SKM-1 treated with dmso at 0.1 percent for 144 hours (cell line): ENCODE measurements at regions not wholly inside any gene's neighbourhood (a gene's known extent, or its start where the extent isn't known, plus 50 kb on each side); places are given as distances from the start of the nearest gene placed in this dataset.

Experiments
- DNase-seq: peaks from one replicate; lab custom pipeline; 2025; ENCODE audit not compliant: unreplicated experiment; lab: John Stamatoyannopoulos, UW

DNA sequence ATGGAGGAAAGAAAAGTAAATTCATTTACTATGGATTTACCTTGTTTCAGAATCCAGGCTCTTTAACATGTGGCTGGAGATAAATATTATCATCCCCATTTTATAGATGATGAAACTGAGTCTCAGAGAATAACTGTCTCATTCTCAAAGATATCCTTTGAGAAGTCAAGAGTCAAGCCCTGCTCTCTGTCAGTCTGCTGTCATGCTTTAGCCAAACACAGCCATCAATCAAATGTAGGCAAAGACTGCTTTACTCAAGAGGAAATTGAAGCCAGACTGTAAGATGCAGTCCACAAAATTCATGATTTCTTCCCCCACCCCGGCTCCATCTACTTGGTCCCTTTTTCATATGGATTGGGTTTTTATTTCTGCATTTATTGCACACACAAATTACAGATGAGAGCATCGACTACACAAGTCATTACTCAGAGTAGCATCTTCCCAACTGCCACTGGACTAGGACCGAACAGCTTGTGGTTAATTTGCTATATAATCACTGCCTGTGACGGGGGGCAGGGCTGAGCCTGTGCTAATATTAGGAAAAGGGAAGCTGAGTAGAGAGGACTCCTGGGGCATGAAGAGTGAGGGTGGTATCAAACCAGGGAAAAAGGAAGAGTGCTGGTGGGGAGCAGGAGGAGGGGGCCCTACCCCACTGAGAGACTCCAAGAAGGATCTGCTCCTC is 102.7 kb upstream of the TOP1 start:
- no peak for DNase-seq

GRCh38 chr20:40926928-40927327 is 101.7 kb upstream of the TOP1 start:
- DNase-seq = no peak

DNA sequence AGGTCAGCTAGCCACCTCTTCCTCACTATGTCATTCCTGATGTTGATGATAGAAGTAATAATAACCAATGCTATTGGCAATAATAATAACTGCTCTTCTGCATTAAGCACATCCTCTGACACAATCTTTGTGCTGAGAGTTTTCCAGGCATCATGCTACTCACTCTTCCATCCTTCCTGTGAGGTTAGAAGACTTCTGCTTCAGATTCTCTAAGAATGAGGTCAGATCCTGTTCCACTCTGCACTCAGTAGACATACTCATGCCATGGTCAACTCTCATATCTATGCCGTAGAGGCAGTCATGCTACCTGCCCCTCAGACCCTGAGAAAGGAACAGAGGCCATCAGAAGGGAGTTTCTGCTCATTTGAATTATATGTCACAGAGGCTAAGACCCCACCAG is 98.1 kb upstream of the TOP1 start:
- no peak for DNase-seq

GRCh38 chr20:40931410-40932044 is 97.1 kb upstream of the TOP1 start:
- no peak for DNase-seq

DNA sequence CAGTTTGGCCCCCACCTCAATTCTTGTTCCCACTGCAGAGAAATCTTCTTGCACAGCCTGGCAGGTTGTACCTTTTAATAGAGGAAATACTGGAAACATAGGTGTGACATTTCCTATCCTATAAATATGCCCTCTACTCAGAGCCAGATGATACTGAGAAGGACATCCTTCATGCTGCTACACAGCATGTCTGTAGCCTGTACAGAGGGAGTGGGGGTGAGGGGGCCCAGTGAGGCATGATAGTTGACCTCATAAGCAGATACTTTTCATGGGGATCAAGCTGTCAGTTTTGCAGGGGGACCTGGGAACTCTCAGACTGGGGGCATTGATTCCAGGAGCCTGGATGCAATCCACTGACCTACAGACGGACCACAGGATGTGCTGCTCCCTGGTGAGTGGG is 96.2 kb upstream of the TOP1 start:
- DNase-seq = no peak

DNA sequence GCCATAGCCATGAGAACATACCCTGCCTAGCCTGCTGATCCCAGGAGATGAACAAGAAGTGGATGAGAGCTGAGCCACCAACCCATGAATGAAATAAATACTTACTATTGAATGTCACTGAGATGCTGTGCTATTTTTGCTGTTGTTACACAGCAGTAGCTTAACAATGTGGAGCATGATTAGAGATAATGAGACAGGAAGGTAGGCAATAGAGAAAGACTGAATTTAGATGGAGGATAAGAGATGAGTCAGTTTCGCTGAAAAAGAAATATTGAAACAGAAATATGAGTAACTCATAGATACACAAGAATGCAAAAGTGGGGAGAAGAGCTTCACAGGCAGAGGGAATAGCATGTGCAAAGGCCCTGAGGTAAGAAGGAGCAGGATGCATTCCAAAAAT is 94.9 kb upstream of the TOP1 start:
- no peak for DNase-seq

DNA sequence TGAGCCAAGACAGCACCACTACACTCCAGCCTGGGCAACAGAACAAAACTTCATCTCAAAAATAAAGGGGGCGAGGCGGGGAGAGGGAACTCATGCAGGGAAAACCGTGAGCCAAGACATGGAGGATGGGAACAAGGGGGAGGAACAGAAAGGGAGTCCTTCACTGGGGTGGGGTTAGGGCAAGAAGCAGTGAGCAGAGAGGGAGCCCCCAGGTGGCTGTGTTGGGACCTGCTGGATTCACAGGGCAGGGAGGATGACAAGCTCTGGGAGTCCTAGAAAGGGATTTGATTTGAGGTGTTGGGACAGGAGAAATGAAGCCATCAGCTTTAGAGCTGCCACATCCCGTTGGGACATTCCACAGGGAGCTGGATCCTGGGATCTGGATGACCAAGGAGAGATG is 90.6 kb upstream of the TOP1 start:
- DNase-seq = no peak

DNA sequence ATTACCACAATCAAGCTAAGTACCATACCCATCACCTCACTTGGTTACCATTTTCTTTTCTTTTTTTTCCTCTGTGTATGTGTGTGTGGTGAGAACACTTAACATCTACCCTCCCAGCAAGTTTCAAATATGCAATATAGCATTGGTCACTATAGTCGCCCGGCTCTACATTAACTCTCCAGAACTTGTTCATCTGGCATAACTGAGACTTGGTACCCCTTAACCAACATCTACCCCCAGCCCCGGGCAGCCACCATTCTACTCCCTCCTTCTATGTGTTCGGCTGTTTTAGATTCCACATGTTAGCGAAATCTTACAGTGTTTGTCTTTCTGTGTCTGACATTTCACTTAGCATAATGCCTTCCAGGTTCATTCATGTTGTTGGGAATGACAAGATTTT is 89.0 kb upstream of the TOP1 start:
- no peak for DNase-seq

DNA sequence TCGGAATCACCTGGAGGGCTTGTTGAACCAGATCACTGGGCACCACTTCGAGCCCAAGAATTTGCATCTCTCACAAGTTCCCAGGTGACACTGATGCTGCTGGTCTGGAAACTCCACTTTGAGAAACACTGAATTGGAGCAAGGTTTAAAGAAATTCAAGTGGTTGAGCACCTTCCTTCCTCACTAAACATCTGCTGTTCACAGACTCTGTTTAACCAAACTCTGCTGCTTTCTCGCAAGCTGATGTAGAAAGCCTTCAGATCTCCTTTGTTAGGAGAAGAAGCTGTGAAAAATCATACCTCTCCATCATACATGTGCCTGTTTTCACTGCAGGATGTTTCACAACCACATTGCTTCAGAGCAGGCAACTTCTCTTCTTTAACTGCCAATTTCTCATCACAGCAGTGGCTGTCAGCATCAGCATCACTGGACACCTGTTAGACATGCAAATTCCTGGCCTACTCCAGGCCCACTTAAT is 87.5 kb upstream of the TOP1 start:
- peak; percentile 17 for DNase-seq

DNA sequence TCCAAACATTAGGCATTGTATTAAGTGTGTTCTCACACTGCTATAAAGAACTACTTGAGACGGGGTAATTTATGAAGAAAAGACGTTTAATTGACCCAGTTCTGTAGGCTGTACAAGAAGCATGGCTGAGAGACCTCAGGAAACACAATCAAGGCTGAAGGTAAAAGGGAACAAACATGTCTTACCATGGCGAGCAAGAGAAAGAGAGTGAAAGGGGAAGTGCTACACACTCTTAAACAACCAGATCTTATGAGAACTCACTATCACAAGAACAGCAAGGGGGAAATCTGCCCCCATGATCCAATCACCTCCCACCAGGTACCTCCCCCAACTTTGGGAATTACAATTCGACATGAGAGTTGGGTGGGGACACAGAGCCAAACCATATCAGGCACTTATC is 86.6 kb upstream of the TOP1 start:
- peak; percentile 38 for DNase-seq

DNA sequence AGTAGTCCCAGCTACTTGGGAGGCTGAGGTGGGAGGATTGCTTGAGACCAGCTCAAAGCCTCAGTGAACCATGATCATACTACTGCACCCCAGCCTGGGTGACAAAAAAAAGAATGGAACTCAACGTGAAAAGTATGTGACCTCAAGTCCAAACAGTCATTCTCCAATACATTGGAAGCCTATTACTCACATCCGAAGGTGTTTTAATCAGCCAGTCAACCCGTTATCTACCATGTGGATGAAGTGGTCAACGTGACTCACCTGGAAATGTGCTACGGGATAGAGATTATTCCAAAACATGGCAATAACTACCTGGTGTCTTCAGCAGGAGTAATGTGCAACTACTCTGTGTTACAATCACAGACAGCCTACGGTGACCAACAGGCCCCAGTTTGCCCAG is 85.8 kb upstream of the TOP1 start:
- DNase-seq = no peak

DNA sequence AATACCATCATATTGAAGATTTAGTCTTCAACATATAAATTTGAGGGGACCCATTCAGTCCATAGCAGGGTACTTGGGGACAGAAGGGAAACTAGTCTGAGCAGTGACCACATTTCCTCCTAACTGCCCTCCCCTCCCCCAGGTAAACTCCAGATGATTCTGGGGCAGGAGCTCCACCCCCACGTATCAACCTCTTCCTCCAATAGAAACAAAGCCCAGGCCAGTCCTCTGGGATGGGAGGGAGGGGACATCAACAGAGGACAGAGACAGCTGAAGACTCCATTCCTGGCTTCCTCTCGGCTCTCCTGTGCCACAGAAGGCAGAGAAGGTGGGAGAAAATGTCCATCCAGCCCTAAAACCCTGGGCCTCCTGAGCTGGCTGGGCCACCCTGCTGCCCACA is 85.0 kb upstream of the TOP1 start:
- no peak for DNase-seq

DNA sequence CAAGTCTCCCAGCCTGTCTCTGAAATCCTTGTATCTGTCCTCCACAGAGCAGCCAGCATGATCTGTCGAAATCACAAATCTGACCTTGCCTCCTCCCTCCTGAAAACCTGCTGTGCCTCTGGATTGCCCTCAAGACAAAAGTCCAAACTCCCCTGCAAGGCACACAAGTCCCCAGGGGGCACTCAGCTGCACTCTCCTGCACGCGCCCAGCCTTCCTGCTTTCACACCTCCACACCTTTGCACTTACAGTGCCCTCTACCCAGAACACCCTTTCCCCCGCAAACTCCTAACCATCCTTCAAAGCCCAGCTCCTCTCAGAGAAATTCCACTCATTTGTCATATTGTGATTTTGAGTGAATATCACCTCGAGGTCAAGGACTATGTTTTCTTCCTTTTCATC is 83.4 kb upstream of the TOP1 start:
- no peak for DNase-seq

GRCh38 chr20:40945754-40946450 is 82.7 kb upstream of the TOP1 start:
- no peak for DNase-seq

- no peak for DNase-seq
Measured at GRCh38 chr20:40946451-40946850, 82.2 kb upstream of the TOP1 start.

DNA sequence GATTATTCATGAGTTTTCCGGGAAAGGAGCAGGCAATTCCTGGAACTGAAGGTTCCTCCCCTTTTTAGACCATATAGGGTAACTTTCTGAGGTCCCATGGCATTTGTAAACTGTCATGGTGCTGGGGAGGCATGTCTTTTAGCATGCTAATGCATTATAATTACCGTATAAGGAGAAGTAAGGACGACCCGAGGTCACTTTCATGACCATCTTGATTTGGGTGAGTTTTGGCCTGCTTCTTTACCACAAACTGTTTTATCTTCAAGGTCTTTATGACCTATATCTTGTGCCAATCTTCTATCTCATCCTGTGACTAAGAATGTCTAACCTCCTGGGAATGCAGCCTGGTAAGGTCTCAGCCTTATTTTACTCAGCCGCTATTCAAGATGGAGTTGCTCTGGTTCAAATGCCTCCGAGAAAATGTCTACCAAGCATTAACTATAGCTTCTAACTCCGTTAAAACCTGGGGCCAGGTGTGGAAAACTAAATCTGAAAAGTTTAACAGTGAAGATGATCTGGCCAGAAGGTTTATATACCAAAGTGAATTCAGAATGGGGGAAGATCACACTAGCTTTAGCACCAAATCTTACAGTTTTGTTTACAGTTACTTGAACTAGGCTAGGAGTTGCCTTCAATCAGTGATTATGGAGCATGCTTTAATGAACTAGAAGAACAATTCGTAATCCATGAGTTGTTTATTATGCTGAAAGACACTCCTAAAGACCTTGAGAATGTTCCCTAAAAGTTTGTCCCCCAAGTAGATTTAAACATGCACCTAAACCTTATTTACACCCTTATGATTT is 80.0 kb upstream of the TOP1 start:
- DNase-seq = no peak

DNA sequence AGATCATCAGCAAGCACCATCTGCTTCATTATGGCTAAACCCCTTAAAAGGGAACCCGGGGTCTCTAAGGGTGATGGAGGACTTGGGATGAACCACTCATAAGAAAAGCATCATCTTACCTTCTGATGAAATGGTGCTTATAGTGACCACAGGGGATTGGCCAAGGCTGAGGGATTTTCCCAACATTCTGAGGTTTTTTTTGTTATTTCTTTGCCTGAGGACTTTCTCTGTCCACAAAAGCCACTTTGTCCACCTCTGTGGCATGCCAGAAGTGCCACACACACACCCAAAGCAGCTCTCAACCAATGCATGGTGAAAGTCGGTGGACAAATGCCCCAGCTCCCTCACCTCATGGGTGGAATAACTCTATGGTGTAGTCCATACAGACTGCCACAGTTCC is 79.3 kb upstream of the TOP1 start:
- DNase-seq = no peak

DNA sequence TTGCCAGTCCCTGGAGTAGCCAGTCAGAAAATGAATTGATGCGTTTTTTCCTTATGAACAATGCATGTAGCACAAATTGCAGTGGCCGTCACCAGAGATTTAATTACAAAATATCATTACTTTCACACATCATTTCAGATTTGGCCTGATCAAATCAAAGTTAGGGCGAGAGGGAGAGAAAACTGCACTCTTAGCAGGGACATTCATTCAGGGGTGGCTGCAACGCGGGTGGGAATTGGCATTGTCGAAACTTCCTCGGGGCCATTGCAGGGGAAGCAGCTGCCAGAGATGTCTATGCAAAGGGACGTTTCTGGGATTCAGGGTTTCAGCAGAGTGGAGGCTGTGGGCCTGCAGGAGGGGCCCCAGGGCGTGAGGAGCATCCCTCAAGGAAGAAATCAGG is 76.5 kb upstream of the TOP1 start:
- DNase-seq = no peak

DNA sequence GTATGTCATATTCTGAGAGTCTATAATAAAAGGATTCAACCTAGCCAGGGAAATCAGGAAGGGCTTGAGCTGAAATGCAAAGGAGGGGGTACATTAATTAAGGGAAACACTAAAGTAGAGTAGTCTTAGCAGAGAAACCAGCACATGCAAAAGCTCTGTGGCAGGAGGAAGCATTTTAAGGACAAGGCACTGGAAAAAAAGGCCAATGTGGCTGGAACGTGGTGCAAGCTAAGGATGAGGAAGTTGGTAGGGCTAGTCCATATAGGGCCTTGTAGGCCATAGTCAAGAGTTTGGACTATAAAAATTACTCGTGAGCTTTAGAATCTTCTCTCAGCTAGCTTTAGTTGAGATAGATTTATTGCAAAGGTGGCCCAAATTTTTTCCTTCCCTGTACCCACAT is 75.2 kb upstream of the TOP1 start:
- DNase-seq = no peak

DNA sequence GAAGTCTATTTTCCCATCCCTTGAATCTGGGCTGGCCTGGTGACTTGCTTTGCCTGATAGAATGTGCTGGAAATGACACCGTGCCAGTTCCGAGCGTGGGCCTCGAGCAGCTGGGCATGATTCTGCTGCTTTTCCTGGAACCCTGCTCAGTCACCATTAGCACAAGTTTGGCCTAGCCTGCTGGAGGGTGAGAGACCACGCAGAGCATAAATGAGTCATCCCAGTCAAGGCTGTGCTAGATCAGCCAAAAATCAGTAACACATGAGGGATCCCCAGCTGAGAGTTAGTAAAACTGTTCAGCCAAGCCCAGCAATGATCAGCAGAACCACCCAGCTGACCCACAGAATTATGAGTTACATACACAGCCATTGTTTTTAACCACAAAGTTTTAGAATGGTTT is 74.8 kb upstream of the TOP1 start:
- DNase-seq = no peak

GRCh38 chr20:40954521-40955165 is 74.0 kb upstream of the TOP1 start:
- DNase-seq = no peak
